Astrocyte (in vitro differentiated cells and primary cell): ENCODE measurements at regions not wholly inside any gene's neighbourhood (a gene's known extent, or its start where the extent isn't known, plus 50 kb on each side); places are given as distances from the start of the nearest gene placed in this dataset.
A peak's percentile ranks its signal among the peaks of the same experiment; 100 is the strongest.

ENCODE experiments used
- DNase-seq: peaks from one replicate; pipeline ENCODE4 v3.0.0-alpha.2; 2010; ENCODE audit warnings: low read depth
- FAIRE-seq: peaks from 2 replicates; lab custom pipeline; 2011; peaks lifted over from hg19 to GRCh38; lab: Jason Lieb, UNC
- H2AFZ ChIP-seq: 2 replicates; pipeline ENCODE4 v1.6.0; 2012; ENCODE audit warnings: low read depth, low read length, inconsistent platforms
- H3K27ac ChIP-seq: 2 replicates; pipeline ENCODE4 v1.5.1; 2011; ENCODE audit warnings: low read depth, low read length, inconsistent platforms
- H3K27me3 ChIP-seq: 2 replicates; pipeline ENCODE4 v1.6.0; 2011; ENCODE audit warnings: low read length, inconsistent platforms; ENCODE audit not compliant: insufficient read depth
- H3K36me3 ChIP-seq: 2 replicates; pipeline ENCODE4 v1.5.1; 2011; ENCODE audit warnings: low read length, inconsistent platforms; ENCODE audit not compliant: insufficient read depth
- H3K4me1 ChIP-seq: 2 replicates; pipeline ENCODE4 v1.5.1; 2011; ENCODE audit warnings: low read length, inconsistent platforms; ENCODE audit not compliant: insufficient read depth
- H3K4me2 ChIP-seq: 2 replicates; pipeline ENCODE4 v1.6.0; 2012; ENCODE audit warnings: low read length, inconsistent platforms
- H3K4me3 ChIP-seq: 2 replicates; pipeline ENCODE4 v1.5.1; 2011; ENCODE audit warnings: low read depth, mild to moderate bottlenecking, low read length, inconsistent platforms; ENCODE audit not compliant: insufficient read depth
- H3K79me2 ChIP-seq: 2 replicates; pipeline ENCODE4 v1.6.0; 2012; ENCODE audit warnings: mild to moderate bottlenecking, low read length, inconsistent platforms; ENCODE audit not compliant: insufficient read depth
- H3K9ac ChIP-seq: 2 replicates; pipeline ENCODE4 v1.6.0; 2012; ENCODE audit warnings: mild to moderate bottlenecking, low read length, inconsistent platforms
- H3K9me3 ChIP-seq: 2 replicates; pipeline ENCODE4 v1.5.1; 2012; ENCODE audit warnings: low read depth, mild to moderate bottlenecking, low read length, inconsistent platforms; ENCODE audit not compliant: insufficient read depth
- H4K20me1 ChIP-seq: 2 replicates; pipeline ENCODE4 v1.6.0; 2012; ENCODE audit warnings: low read length, inconsistent platforms; ENCODE audit not compliant: insufficient read depth
- H3K27ac Mint-ChIP-seq: one replicate; pipeline ENCODE4 v1.8.0; 2021; ENCODE audit warnings: mild to moderate bottlenecking, mixed read lengths; ENCODE audit not compliant: unreplicated experiment
- H3K27me3 Mint-ChIP-seq: one replicate; pipeline ENCODE4 v1.8.0; 2021; ENCODE audit warnings: low read depth, mixed read lengths; ENCODE audit not compliant: unreplicated experiment
- H3K36me3 Mint-ChIP-seq: one replicate; pipeline ENCODE4 v1.8.0; 2021; ENCODE audit warnings: low read depth, mixed read lengths; ENCODE audit not compliant: unreplicated experiment
- H3K4me1 Mint-ChIP-seq: one replicate; pipeline ENCODE4 v1.8.0; 2021; ENCODE audit warnings: low read depth, mixed read lengths; ENCODE audit not compliant: unreplicated experiment
- H3K4me3 Mint-ChIP-seq: one replicate; pipeline ENCODE4 v1.8.0; 2021; ENCODE audit warnings: mild to moderate bottlenecking, moderate library complexity, mixed read lengths; ENCODE audit not compliant: unreplicated experiment
- H3K9me3 Mint-ChIP-seq: one replicate; pipeline ENCODE4 v1.8.0; 2021; ENCODE audit warnings: mild to moderate bottlenecking, mixed read lengths; ENCODE audit not compliant: unreplicated experiment
- CTCF ChIP-seq: IDR thresholded peaks from 2 replicates; pipeline ENCODE4 v1.5.1; 2011; ENCODE audit warnings: low read depth, mild to moderate bottlenecking, inconsistent platforms, low read length, moderate library complexity; ENCODE audit not compliant: insufficient read depth
- EZH2 ChIP-seq: IDR thresholded peaks from 2 replicates; pipeline ENCODE4 v1.6.1; 2012; ENCODE audit warnings: mild to moderate bottlenecking, low read length, inconsistent platforms; ENCODE audit not compliant: insufficient read depth

GRCh38 chr15:58307313-58307961 lies 124.4 kb upstream of the LIPC start:
- Histone ChIP-seq H3K4me2 (peak overlapping the region; percentile 59), H2AFZ (peak overlapping the region; percentile 49), H3K79me2 (no peaks in the 10 kb centered on the region), H3K9me3 (no peaks in the 10 kb centered on the region), H3K9ac (peak overlapping the region; percentile 1), H4K20me1 (no peaks in the 10 kb centered on the region), H3K36me3 (no peaks in the 10 kb centered on the region), H3K4me1 (peaks cover 18% of the 10 kb centered on the region), H3K27me3 (no peaks in the 10 kb centered on the region), H3K4me3 (no peak overlapping the region), H3K27ac (peak overlapping the region; percentile 19)
- Mint-ChIP-seq H3K36me3 (peaks cover 4% of the 10 kb centered on the region), H3K4me3 (no peak overlapping the region), H3K27me3 (peaks cover under 1% of the 10 kb centered on the region), H3K4me1 (peaks cover 20% of the 10 kb centered on the region), H3K9me3 (peaks cover 2% of the 10 kb centered on the region), H3K27ac (no peak overlapping the region)
- DNase-seq (peak; percentile 88), FAIRE-seq (peak; percentile 5)
- TF ChIP-seq EZH2 (no peak), CTCF (no peak)

GRCh38 chr15:58308742-58309355 lies 122.9 kb upstream of the LIPC start:
- Mint-ChIP-seq H3K4me3 (no peak overlapping the region), H3K4me1 (peaks cover 20% of the 10 kb centered on the region), H3K27me3 (no peaks in the 10 kb centered on the region), H3K27ac (no peak overlapping the region), H3K9me3 (peaks cover 2% of the 10 kb centered on the region), H3K36me3 (peaks cover 4% of the 10 kb centered on the region)
- no peak overlapping the region for H3K9ac ChIP-seq
- H3K36me3 ChIP-seq: no peaks in the 10 kb centered on the region
- FAIRE-seq (no peak), DNase-seq (no peak)
- H3K4me3 ChIP-seq: no peak overlapping the region
- H3K27ac ChIP-seq: no peak overlapping the region
- H2AFZ ChIP-seq: no peak overlapping the region
- H3K4me1 ChIP-seq: peaks cover 18% of the 10 kb centered on the region
- H3K9me3 ChIP-seq: no peaks in the 10 kb centered on the region
- TF ChIP-seq CTCF (no peak), EZH2 (no peak)
- H3K4me2 ChIP-seq: no peak overlapping the region
- no peaks in the 10 kb centered on the region for H3K27me3 ChIP-seq
- no peaks in the 10 kb centered on the region for H4K20me1 ChIP-seq
- no peaks in the 10 kb centered on the region for H3K79me2 ChIP-seq
